HG03521 (cell line): ENCODE measurements at regions not wholly inside any gene's neighbourhood (a gene's known extent, or its start where the extent isn't known, plus 50 kb on each side); places are given as distances from the start of the nearest gene placed in this dataset.
"Not testable (repeated sequence)": the region's sequence is repeated elsewhere in the genome, so short reads cannot be mapped to it uniquely, and the experiment has no call there.

ENCODE experiments used
- ATAC-seq: cut with Tn5 transposase; IDR thresholded peaks from one replicate; pipeline ENCODE4 v1.9.1; 2021; ENCODE audit warnings: mild to moderate bottlenecking, moderate library complexity; ENCODE audit not compliant: unreplicated experiment

DNA sequence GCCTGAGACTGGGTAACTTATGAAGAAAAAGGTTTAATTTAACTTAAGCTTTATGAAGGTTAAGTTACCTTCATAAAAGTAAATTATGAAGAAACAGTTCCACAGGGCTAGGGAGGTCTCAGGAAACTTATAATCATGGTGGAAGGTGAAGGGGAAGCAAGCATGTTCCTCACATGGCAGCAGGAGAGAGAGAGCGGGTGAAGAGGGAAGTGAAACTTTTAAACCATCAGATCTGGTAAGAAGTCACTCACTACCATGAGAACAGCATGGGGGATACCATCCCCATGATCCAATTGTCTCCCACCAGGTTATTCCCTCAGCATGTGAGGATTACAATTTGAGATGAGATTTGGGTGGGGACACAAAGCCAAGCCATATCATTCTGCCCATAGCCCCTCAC is 944.7 kb upstream of the NDST4 start:
- no peak for ATAC-seq

DNA sequence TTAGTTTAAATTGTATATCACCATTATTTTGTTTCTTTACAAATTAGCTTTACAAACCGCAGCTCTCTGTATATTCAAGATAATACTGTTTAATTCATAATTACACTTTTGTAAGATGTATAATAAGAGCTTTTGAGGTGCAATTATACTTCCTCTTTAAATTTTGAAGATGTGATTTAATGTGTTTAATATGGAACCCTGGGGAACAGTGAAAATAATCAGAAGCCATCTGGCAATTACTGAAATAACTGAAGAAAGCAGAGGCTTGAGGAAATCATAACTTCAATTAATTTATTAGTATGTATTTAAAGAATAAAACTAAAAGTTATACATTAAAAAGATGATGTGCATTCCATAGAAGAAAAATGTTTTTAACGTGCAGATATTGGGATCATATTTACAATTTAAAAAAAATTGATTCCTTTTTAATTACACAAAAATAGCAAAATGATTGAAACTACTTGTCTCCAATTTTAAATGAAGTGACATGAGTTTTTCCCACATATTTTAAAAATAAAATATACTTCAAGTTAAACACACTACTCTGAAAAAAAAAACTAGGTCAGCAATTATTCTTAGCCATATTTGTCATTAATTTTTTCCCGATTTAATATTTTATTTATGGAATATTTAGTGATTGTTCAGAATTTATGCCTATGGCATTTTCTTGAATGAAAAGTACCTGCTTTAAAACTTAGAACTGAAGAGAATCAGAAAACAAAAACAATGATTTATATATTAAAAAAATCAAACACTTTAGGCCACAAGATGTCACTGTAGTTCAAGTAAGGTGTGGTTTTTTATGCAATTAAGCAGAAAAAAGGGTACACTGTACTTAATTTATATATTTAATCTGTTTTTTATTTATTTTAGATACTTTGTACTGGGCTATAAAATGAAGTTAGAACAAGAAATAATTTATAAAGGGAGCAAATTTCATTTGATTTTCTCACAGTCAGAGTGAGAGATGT is 942.7 kb upstream of the NDST4 start:
- no peak for ATAC-seq

DNA sequence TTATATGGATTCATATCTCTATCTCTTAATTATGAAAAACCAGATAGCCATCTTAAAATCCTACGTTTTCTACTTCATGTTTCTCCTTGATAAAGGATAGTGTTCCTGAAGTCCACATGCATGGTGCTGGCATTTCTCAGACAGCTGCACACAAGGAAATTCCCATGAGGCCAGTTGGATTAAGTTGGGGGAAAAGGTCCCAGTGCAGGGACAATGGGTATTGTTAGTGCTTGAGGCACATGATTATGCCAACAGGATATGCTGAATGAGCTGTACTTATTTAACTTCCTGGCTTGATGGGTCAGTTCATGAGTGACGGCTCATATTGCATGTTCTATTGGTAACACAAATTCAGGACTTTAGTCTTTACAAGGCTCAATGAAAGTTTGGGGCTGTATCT is 913.9 kb upstream of the NDST4 start:
- ATAC-seq: no peak

DNA sequence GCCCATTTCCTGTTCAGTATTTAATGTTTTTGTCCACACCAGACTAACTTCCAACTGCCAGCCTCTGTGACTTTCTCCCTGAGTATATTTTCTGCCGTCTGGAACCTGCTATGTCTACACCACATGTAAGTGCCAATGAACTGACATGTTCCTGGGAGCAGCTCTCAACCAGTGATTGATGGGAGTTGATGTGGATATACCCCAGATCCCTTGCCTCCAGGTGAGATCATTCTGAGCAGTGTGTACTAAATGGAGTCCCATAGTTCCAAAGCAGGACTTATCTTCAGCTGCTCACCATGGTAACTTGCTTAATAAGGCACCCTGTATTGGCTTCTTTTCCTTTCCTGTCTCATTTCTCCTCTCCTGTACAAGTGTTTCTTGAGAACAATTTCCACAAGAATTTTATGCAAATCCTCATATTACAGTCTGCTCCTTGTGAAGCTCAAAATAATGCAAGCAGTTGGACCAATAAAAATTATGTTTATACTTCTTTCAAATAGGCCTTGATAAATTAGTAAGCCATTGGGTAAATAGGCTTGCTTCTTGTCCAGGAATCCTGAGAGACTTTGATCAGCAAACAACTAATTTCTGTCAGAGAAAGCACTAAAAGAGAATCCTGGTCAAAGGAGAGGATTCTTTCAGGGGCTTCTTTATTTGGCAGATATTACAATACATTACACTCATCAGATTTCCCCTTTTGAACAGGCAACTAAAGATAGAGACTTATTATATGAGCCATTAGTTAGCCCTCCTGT is 911.7 kb upstream of the NDST4 start:
- ATAC-seq: no peak

DNA sequence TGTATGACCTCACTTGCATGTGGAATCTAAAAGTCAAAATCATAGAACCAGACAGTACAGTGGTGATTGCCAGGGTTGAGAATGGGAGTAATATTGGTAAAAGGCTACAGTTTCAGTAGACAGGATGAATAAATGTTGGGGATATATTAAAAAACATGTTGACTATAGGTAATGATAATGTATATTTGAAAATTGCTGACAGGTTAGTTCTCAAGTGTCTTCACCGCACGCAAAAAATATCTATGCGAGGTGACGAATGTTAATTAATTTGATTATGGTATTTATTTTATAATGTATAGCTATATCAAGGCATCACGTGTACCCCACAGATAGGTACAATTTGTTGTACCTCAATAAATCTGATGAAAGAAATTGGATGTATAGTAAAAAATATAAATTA is 909.6 kb upstream of the NDST4 start:
- ATAC-seq: no peak

DNA sequence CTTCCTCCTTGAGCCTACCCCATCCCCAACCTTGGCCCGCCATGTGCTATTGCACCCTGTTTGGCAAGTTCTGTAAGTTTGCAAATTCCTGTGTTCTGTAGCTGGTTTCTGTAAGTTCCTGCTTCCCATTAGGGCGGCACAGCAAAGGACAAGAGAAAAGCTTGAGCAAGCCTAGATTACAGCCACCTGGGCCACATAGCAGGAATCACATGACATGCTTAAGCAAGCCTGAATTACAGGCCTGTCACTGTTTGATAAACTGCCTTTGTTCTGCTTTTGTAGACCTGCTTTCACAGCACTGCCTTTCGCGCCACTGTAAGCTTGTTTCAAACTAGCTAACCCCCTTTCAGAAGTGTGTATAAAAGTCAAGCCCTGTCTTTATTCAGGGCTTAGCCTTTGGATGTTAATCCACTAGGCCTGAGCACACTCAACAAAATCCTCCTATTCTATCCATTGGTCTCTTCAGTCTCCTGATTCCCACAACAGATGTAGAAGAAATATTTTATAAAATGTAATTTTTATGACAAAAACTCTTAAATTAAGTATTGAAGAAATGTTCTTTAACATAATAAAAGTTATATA is 906.8 kb upstream of the NDST4 start:
- no peak for ATAC-seq

DNA sequence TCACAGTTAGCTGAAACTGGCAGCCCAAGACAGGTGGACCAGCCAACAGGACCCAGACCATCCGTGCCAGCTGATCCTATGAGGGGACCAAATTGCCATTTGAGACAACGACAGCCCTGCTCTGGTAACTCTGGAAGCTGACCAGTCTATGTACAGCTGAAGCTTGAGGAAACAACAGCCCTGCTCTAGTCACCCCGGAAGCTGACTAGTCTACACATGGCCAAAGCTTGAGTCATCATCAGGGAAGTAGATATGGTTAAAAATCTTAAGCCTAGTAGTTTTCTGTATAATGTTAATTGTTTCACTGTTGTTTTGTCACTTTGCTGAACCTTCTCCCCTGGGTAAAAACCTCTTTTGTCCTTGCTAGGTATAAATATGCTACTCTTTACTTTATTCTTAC is 905.4 kb upstream of the NDST4 start:
- ATAC-seq: no peak

DNA sequence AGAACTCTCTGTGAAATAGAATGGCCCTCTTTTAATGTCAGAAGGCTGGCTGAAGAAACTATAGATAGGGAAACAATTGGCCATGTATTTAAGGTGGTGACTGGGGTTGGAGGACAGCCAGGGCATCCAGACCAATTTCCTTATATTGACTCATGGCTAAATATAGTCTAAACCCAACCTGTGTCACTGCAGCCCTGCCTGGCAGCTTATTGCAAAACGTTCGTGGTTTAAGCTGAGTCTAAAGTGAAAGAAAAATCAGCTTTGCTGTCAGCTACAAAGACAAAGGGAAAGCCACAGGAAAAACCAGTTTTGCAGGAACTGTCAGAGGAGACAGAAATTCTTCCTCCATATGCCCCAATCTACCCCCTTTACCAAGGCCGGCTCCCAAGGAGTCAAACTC is 902.8 kb upstream of the NDST4 start:
- no peak for ATAC-seq

DNA sequence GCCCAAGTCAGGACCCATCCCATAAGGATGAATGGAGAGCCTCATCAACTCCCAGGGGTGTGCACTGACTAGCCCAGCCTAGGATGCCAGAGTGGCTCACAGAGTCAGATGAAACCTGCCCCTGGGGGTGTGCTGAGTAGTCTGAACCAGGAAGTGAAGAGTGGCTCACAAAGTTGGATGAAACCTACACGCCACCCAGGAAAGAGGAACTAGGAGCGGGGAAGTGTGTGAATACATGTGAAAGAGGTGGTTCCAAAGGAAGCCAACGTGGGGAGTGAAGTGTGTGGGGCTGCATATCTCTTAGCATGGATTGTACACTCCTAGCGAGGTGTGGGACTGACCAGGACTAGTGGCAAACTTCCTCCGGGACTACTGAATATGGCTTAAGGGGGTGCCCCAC is 902.1 kb upstream of the NDST4 start:
- no peak for ATAC-seq

DNA sequence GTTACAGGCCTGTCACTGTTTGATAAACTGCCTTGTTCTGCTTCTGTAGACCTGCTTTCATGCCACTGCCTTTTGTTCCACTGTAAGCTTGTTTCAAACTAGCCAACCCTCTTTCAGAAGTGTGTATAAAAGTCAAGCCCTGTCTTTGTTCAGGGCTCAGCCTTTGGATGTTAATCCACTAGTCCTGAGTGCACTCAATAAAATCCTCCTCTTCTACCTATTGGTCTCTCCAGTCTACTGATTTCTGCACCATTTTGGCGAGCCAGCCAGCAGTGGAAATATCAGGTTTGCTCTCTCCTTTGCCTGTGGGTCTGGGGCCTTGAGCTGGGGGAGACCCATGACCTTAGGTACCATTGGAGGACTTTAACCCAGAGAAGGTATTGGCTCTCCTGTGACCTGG is 901.6 kb upstream of the NDST4 start:
- ATAC-seq: no peak

DNA sequence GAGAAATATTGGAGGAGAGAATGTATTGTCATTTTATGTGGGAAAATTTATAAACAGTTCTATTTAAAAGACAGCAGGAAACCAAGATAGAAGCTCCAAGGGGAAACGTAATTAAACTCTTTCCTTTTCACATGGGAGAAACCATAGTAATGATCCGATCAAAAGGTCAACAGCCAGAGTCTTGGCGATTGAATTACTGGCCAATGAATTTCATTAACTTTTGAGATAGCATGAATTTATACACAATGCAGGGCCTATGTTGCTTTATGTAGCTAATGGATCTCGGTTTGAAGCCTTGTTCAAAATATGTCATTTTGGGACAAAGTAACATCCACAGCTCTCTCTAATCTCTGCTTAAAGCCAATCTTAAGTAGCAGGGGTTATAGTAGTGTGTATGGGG is 897.5 kb upstream of the NDST4 start:
- no peak for ATAC-seq

DNA sequence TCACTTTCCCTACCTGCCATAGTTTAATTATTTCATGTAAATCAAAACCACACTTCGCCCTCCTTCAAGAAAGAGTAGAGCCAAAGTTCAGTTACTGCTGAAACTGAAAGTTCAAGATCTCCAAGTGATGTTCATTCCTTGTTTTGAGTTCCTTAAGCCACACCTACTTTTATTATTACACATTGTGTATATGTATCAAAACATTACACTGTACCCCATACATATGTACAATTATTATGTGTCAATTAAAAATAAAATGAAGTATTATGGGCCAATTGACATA is 892.3 kb upstream of the NDST4 start:
- ATAC-seq: no peak

DNA sequence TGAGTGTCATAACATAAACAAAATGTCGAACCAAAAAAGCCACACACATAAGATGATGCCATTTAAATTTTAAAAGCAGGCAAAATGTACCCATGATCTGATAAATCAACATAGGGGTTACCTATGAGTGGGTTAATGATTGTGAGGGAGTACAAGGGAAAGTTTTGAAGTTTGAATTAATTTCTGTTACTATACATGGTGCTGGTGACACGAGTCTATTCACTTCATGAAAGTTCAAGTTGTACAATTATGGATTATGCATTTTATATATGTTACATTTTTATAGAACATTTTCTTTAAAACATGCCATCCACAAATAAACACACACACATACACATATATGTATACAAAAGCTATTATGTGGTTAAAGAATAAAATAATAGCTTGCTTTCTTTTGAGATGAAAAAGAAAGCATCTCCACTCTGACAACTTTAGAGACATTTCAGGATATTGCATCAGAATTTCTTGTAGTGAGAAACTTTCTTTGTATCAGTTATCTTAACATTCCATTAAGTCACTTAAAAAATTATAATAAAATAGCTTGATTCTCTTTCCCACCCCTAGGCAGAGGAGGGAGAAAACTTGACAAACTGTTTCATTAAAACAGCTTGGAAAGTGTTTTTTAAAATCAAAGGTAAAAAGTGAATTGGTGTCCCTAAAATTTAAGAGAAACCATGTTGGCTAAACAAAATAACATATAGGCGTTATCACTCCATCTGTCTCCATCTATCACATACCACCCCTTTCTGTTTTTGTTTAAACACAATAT is 891.8 kb upstream of the NDST4 start:
- no peak for ATAC-seq

DNA sequence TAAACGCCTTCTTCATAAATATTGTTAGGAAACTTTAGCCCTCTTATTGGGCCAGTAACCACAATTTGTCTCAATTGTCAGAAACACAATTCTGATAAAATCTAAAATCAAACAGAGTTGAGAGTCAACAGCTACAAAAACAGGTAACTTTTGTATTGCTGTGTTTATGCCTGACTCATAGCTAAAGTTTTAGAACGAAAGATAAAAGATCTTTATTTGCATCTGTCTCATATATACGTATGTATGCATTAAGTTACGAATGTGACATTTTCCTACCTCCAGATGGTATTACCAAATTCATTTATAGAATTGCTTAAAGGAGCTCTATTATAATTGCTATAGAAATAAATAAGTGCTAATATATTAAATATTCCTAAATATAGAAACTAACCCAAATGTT is 887.9 kb upstream of the NDST4 start:
- no peak for ATAC-seq

DNA sequence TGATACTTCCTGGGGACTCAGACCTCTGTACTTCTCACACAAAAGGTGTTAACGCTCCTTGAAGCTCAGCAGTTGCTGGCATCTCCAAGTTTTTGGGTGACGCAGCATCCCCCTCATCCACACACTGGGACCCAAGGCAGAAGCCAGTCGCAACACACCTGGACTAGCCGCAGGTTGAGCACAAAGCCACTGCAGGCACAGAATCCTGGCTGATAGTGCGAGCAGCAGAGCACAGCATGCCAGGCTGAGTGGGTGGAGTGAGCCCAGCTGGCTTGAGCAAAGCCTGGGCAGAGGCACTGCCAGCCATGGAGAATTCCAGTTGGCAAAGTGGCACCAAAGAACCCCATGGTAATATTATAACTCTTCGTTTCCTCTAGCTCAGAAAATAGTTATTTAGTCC is 873.2 kb upstream of the NDST4 start:
- ATAC-seq: no peak

DNA sequence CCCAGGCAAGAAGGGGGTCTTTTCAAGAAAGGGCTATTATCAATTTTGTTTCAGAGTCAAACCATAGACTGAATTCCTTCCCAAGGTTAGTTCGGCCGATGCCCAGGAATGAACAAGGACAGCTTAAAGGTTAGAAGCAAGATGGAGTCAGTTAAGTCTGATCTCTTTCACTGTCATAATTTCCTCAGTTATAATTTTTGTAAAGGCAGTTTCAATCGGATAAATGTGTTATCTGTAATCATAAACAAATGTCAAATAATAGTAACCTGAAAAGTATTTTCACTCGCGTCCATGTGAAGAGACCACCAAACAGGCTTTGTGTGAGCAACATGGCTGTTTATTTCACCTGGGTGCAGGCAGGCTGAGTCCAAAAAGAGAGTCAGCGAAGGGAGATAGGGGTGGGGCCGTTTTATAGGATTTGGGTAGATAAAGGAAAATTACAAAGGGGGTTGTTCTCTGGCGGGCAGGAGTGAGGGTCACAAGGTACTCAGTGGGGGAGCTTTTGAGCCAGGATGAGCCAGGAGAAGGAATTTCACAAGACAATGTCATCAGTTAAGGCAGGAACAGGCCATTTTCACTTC is 862.1 kb upstream of the NDST4 start:
- not testable (repeated sequence) for ATAC-seq

DNA sequence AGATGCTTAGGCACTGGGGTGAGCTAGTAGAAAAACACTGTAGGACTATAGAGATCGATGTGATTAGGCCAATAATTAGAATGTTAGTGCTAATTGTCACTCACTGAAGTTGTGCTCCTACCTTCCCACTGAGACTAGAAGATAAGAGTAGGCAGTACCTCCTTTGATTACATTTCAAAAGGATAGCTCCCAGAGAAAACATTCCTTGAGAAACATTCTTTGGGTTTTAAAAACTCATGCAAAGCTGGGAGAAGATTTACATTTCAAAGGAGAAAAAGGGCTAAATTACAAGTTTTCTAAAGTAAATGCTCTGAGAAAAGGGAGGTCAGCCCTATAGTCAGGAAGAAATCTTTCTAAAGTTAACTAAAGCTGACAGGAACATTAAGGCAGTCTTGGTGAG is 860.3 kb upstream of the NDST4 start:
- ATAC-seq: no peak

DNA sequence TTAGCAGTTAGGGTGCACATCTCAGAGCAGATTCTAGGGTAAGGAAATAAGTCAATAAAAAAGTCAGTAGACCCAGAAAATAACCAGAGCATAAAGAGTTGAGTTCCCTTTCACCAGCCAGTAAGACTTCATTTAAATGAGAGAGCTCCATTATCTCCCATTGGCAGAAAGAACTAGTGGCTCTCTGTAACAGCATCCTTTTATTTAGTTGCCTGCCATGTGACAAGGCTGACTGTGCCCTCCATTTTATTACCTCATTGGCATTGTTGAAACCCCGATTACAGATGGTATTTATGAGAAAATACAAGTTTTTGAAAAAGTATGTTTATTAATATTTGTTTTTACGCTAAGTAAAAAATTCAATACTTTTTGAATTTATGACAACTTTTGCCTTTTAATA is 859.5 kb upstream of the NDST4 start:
- no peak for ATAC-seq

DNA sequence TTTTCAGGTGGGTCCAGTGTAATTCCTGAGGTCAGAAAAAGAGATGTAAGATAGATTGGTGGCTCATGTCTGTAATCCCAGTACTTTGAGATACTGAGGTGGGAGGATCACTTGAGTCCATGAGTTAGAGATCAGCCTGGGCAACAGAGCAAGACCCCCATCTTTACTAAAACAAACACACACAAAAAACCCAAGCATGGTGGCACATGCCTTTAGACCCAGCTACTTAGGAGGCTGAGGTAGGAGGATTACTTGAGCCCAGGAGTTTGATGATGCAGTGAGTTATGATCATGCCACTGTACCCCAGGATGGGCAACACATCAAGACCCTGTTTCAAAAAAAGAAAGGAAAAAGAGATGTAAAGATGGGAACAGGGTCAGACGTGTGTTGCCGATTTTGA is 857.4 kb upstream of the NDST4 start:
- no peak for ATAC-seq

DNA sequence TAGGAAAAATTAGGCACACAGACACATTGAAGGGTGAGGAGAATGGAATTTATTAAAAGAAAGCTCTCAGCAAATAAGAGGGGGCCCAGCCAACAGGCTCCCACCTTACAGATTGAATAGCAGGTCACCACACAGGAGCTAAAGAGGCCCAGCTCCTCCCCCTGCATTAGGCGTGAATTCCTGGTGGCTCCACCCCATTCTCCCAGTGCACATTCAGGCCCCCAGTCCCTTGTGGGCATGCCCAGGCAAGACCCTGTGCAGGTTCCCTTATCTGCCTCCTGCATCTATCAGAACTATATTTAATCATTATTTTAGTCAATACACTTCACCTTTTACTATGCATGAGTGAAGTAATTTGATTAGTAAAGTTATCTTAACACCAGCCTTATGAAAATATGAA is 856.3 kb upstream of the NDST4 start:
- no peak for ATAC-seq

DNA sequence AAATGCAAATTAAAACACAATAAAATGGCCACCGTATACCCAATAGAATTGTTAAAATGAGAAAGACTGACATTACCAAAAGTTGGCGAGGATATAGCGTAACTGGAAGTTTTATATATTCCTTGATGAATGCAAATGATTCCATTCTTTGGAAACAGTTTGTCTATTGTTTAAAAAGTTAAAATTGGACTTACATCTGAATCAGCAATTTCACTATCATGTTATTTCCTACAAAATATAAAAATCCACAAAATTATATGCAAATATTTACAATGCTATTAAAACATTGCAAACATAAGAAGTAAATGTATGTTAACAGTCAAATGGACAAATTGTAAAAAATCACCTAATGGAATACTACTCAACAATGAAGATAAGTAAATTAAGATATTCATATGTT is 852.2 kb upstream of the NDST4 start:
- ATAC-seq: no peak
